ENCODE measurements at regions not wholly inside any gene's neighbourhood (a gene's known extent, or its start where the extent isn't known, plus 50 kb on each side); places are given as distances from the start of the nearest gene placed in this dataset.

DNA sequence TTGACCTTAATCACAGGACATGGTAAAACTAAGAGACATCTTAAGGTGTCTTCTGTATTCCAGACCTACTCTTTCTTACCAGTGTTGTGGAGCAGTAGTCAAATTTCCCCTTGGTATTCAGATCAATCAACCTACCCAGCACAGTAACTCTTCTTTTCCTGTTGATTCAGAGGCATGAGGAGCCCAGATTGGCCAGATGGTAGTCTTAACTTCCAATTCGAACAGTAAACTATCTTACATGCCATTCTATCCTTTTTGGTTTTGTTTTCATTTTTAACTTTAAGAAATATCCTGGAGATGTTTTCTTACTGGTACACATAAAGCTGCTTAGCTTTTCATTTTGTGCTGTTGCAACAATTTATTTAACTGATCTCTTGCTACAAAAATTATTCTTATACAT is 630.3 kb upstream of the PKDCC start:
- TF ChIP-seq CTCF (conservative IDR thresholded peaks at IDR 0.05 in 1 of 2, IDR thresholded peaks at IDR 0.05 in 1 of 2; ENCODE audit: extremely low read depth in 1 of 2, insufficient read depth in 1 of 2, low read depth in 1 of 2, low read length in 2 of 2): no peak
- no peak for TF ChIP-seq EZH2 (IDR thresholded peaks at IDR 0.05; ENCODE audit: borderline replicate concordance, low read length)

Measured in mammary epithelial cell (primary cell).